Liver (tissue), 8 donors: ENCODE measurements at regions not wholly inside any gene's neighbourhood (a gene's known extent, or its start where the extent isn't known, plus 50 kb on each side); places are given as distances from the start of the nearest gene placed in this dataset.

Experiments
- DNase-seq: peaks from one replicate; pipeline ENCODE4 v3.0.0-alpha.2; 2017; ENCODE audit warnings: low spot score
- H3K27ac ChIP-seq, 2 donors: one replicate each; pipeline ENCODE4 v1.7.0; 2013; ENCODE audit warnings: inconsistent platforms in 2 of 2, low read length in 2 of 2, control low read depth in 1 of 2, low read depth in 1 of 2, mild to moderate bottlenecking in 1 of 2
- H3K27me3 ChIP-seq, 4 donors: one replicate each; pipeline versions ENCODE4 v1.6.1 to v1.7.0; 2013; ENCODE audit warnings: low read length in 3 of 4, inconsistent platforms in 1 of 4, mild to moderate bottlenecking in 1 of 4, moderate library complexity in 1 of 4; ENCODE audit not compliant: control insufficient read depth in 4 of 4, insufficient read depth in 4 of 4
- H3K36me3 ChIP-seq, 4 donors: one replicate each; pipeline versions ENCODE4 v1.6.1 to v1.7.0; 2013; ENCODE audit warnings: low read length in 3 of 4, mild to moderate bottlenecking in 3 of 4, low read depth in 1 of 4, moderate library complexity in 1 of 4; ENCODE audit not compliant: control insufficient read depth in 4 of 4, insufficient read depth in 3 of 4
- H3K4me1 ChIP-seq, 4 donors: one replicate each; pipeline versions ENCODE4 v1.6.1 to v1.7.0; 2013; ENCODE audit warnings: low read length in 3 of 4, mild to moderate bottlenecking in 3 of 4, moderate library complexity in 1 of 4; ENCODE audit not compliant: control insufficient read depth in 4 of 4, insufficient read depth in 4 of 4
- H3K4me3 ChIP-seq, 3 donors: one replicate each; pipeline versions ENCODE4 v1.6.1 to v1.7.0; 2013; ENCODE audit warnings: low read length in 3 of 3, control low read depth in 1 of 3, low read depth in 1 of 3, mild to moderate bottlenecking in 1 of 3
- H3K9ac ChIP-seq, 2 donors: one replicate each; pipeline ENCODE4 v1.7.0; 2013; ENCODE audit warnings: low read length in 2 of 2, mild to moderate bottlenecking in 2 of 2, moderate library complexity in 2 of 2, control low read depth in 1 of 2, low read depth in 1 of 2
- H3K9me3 ChIP-seq, 4 donors: one replicate each; pipeline versions ENCODE4 v1.6.1 to v1.7.0; 2013; ENCODE audit warnings: low read length in 3 of 4; ENCODE audit not compliant: control insufficient read depth in 4 of 4
- EGR1 ChIP-seq, 2 donors: IDR thresholded peaks; 2 replicates each; pipeline ENCODE4 v1.6.1; 2016 to 2018; ENCODE audit warnings: antibody characterized with exemption in 2 of 2, low read depth in 2 of 2
- FOXA1 ChIP-seq: IDR thresholded peaks from 2 replicates; pipeline ENCODE4 v1.6.1; 2016; ENCODE audit warnings: antibody characterized with exemption
- FOXA2 ChIP-seq: IDR thresholded peaks from 2 replicates; pipeline ENCODE4 v1.6.1; 2016; ENCODE audit warnings: antibody characterized with exemption
- GABPA ChIP-seq, 2 donors: IDR thresholded peaks in 1 of 2; conservative IDR thresholded peaks in 1 of 2; 2 replicates each; pipeline ENCODE4 v1.6.1; 2016; ENCODE audit warnings: antibody characterized with exemption in 2 of 2, mild to moderate bottlenecking in 1 of 2, moderate library complexity in 1 of 2
- HNF4A ChIP-seq, 2 donors: conservative IDR thresholded peaks; 2 replicates each; pipeline ENCODE4 v1.6.1; 2016; ENCODE audit warnings: antibody characterized with exemption in 2 of 2, mild to moderate bottlenecking in 2 of 2
- HNF4G ChIP-seq: IDR thresholded peaks from 2 replicates; pipeline ENCODE4 v1.6.1; 2016; ENCODE audit warnings: antibody characterized with exemption
- JUND ChIP-seq, 2 donors: IDR thresholded peaks; 2 replicates each; pipeline ENCODE4 v1.6.1; 2016; ENCODE audit warnings: antibody characterized with exemption in 2 of 2
- MAX ChIP-seq: IDR thresholded peaks from 2 replicates; pipeline ENCODE4 v1.6.1; 2016; ENCODE audit warnings: antibody characterized with exemption
- NR2F2 ChIP-seq: IDR thresholded peaks from 2 replicates; pipeline ENCODE4 v1.6.1; 2016; ENCODE audit warnings: antibody characterized with exemption
- RAD21 ChIP-seq, 2 donors: IDR thresholded peaks; 2 replicates each; pipeline ENCODE4 v1.6.1; 2016; ENCODE audit warnings: antibody characterized with exemption in 2 of 2, mild to moderate bottlenecking in 2 of 2
- RXRA ChIP-seq, 2 donors: IDR thresholded peaks; 2 replicates each; pipeline ENCODE4 v1.6.1; 2017 to 2018; ENCODE audit warnings: antibody characterized with exemption in 2 of 2, mild to moderate bottlenecking in 1 of 2
- SP1 ChIP-seq: IDR thresholded peaks from 2 replicates; pipeline ENCODE4 v1.6.1; 2018; ENCODE audit warnings: antibody characterized with exemption, mild to moderate bottlenecking
- YY1 ChIP-seq: IDR thresholded peaks from 2 replicates; pipeline ENCODE4 v1.6.1; 2016; ENCODE audit warnings: antibody characterized with exemption, mild to moderate bottlenecking
- WGBS: extraction: QIAGEN DNeasy Blood & Tissue Kit; methylation state at CpG from one replicate; pipeline ENCODE4 v1.1.7; 2013; 5-methylcytosine and 5-hydroxymethylcytosine counted together
- TF ChIP-seq, protein P1 (sequence below): fragments of 150-350 bp; IDR thresholded peaks from 2 replicates; pipeline ENCODE4 v1.5.1; 2017; ENCODE audit warnings: improper control_type of control experiment, low read depth, low read length; ENCODE audit not compliant: missing input control
- TF ChIP-seq, protein P2 (sequence below): IDR thresholded peaks from 2 replicates; pipeline ENCODE4 v1.6.1; 2016; ENCODE audit warnings: antibody characterized with exemption
- TF ChIP-seq, protein P3 (sequence below): IDR thresholded peaks from 2 replicates; pipeline ENCODE4 v1.6.1; 2016; ENCODE audit warnings: antibody characterized with exemption
- donor health status: healthy.
- donor health status: healthy.
- donor health status: healthy.
- donor health status: healthy.
- donor health status: healthy.

- 77% methylated on average over 1 of the region's 1 CpG for WGBS
- no peak for DNase-seq
- TF ChIP-seq, protein P1, sequence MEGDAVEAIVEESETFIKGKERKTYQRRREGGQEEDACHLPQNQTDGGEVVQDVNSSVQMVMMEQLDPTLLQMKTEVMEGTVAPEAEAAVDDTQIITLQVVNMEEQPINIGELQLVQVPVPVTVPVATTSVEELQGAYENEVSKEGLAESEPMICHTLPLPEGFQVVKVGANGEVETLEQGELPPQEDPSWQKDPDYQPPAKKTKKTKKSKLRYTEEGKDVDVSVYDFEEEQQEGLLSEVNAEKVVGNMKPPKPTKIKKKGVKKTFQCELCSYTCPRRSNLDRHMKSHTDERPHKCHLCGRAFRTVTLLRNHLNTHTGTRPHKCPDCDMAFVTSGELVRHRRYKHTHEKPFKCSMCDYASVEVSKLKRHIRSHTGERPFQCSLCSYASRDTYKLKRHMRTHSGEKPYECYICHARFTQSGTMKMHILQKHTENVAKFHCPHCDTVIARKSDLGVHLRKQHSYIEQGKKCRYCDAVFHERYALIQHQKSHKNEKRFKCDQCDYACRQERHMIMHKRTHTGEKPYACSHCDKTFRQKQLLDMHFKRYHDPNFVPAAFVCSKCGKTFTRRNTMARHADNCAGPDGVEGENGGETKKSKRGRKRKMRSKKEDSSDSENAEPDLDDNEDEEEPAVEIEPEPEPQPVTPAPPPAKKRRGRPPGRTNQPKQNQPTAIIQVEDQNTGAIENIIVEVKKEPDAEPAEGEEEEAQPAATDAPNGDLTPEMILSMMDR, result no peak
- TF ChIP-seq GABPA (IDR thresholded peaks at IDR 0.05 in 1 of 2, conservative IDR thresholded peaks at IDR 0.05 in 1 of 2), result no peak
- no peak for TF ChIP-seq EGR1 (IDR thresholded peaks at IDR 0.05; ENCODE audit: low read depth in 2 of 2)
- TF ChIP-seq RAD21 (IDR thresholded peaks at IDR 0.05), result no peak
- TF ChIP-seq HNF4A (conservative IDR thresholded peaks at IDR 0.05), result no peak
- no peak for TF ChIP-seq SP1
- TF ChIP-seq RXRA (IDR thresholded peaks at IDR 0.05), result no peak
- no peak for TF ChIP-seq YY1
- TF ChIP-seq FOXA2, result no peak
- TF ChIP-seq, protein P2, sequence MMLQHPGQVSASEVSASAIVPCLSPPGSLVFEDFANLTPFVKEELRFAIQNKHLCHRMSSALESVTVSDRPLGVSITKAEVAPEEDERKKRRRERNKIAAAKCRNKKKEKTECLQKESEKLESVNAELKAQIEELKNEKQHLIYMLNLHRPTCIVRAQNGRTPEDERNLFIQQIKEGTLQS, result no peak
Measured at GRCh38 chr3:161848376-161848775, 351.8 kb downstream of the OTOL1 start.

DNA sequence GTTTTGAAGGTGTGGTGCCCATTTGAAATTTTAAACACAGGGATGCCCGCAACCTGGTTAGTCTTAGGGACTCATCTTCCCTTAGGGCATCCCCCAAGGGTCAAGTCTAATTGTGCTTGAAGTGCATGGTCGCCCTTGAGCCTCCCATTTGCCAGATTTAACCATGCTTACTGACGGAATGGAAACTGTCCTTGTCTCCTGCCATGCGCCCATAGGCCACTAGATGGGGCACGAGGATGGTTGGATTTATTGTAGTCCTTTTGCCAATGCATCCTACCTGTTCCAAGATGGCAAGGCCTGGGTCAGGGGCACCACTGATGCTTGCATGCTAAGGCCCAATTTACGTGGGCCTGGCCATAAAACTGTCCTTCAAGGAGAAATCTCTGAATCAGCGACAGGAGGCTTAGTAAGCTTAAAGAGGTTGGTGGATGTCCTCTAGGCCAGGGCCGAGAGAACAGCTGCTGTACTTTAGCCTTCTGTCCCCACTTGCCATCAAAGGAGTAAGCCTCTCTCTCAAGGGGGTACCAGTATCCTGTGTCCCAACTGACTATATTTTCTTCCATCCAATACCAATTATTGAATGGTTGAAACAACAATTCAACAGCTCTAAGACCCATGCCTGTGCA is 355.4 kb downstream of the OTOL1 start:
- WGBS, result 40% methylated on average over 8 of the region's 8 CpGs
- Histone ChIP-seq H3K27ac (no peak overlapping the region), H3K9ac (no peak overlapping the region), H3K36me3 (no peaks in the 10 kb centered on the region), H3K4me3 (no peak overlapping the region), H3K27me3 (no peaks in the 10 kb centered on the region), H3K9me3 (no peaks in the 10 kb centered on the region), H3K4me1 (no peaks in the 10 kb centered on the region)
- peak; percentile 45 for DNase-seq
- TF ChIP-seq, protein P1, result peak; percentile 68
- no peak for TF ChIP-seq HNF4A (conservative IDR thresholded peaks at IDR 0.05)
- TF ChIP-seq RAD21 (IDR thresholded peaks at IDR 0.05), result peak; percentile 76 to 83

More at GRCh38 chr3:161848376-161848775, 351.8 kb downstream of the OTOL1 start:
- Histone ChIP-seq H3K36me3 (no peaks in the 10 kb centered on the region), H3K27me3 (no peaks in the 10 kb centered on the region), H3K9me3 (no peaks in the 10 kb centered on the region), H3K27ac (no peak overlapping the region), H3K9ac (no peak overlapping the region), H3K4me3 (no peak overlapping the region), H3K4me1 (no peaks in the 10 kb centered on the region)

GRCh38 chr3:161852744-161853143 is 356.1 kb downstream of the OTOL1 start:
- WGBS, result 87% methylated on average over 9 of the region's 9 CpGs
- H3K4me1 ChIP-seq, result no peaks in the 10 kb centered on the region
- H3K9me3 ChIP-seq, result no peaks in the 10 kb centered on the region
- DNase-seq, result no peak
- TF ChIP-seq, protein P1, result no peak
- TF ChIP-seq MAX (no peak), RXRA (IDR thresholded peaks at IDR 0.05) (no peak), EGR1 (IDR thresholded peaks at IDR 0.05; ENCODE audit: low read depth in 2 of 2) (no peak), FOXA2 (no peak), JUND (IDR thresholded peaks at IDR 0.05) (no peak), YY1 (no peak), GABPA (IDR thresholded peaks at IDR 0.05 in 1 of 2, conservative IDR thresholded peaks at IDR 0.05 in 1 of 2) (no peak), NR2F2 (no peak), HNF4A (conservative IDR thresholded peaks at IDR 0.05) (no peak), FOXA1 (no peak), HNF4G (no peak), SP1 (no peak)
- TF ChIP-seq, protein P2, result no peak
- TF ChIP-seq, protein P3, sequence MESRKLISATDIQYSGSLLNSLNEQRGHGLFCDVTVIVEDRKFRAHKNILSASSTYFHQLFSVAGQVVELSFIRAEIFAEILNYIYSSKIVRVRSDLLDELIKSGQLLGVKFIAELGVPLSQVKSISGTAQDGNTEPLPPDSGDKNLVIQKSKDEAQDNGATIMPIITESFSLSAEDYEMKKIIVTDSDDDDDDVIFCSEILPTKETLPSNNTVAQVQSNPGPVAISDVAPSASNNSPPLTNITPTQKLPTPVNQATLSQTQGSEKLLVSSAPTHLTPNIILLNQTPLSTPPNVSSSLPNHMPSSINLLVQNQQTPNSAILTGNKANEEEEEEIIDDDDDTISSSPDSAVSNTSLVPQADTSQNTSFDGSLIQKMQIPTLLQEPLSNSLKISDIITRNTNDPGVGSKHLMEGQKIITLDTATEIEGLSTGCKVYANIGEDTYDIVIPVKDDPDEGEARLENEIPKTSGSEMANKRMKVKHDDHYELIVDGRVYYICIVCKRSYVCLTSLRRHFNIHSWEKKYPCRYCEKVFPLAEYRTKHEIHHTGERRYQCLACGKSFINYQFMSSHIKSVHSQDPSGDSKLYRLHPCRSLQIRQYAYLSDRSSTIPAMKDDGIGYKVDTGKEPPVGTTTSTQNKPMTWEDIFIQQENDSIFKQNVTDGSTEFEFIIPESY, result no peak
- no peak overlapping the region for H3K27ac ChIP-seq
- no peaks in the 10 kb centered on the region for H3K36me3 ChIP-seq
- no peak overlapping the region for H3K4me3 ChIP-seq
- H3K27me3 ChIP-seq, result peaks cover 0 to 3% (median 0%) of the 10 kb centered on the region in 4 donors
- no peak overlapping the region for H3K9ac ChIP-seq
